GM12864 (cell line): ENCODE measurements at regions not wholly inside any gene's neighbourhood (a gene's known extent, or its start where the extent isn't known, plus 50 kb on each side); places are given as distances from the start of the nearest gene placed in this dataset.
"Not testable (repeated sequence)": the region's sequence is repeated elsewhere in the genome, so short reads cannot be mapped to it uniquely, and the experiment has no call there.

ENCODE experiments used
- DNase-seq: peaks from one replicate; pipeline ENCODE4 v3.0.0-alpha.2; 2011; ENCODE audit warnings: low read depth
- H3K4me3 ChIP-seq: 2 replicates; pipeline ENCODE4 v1.5.1; 2011; ENCODE audit warnings: mild to moderate bottlenecking, low read depth, low read length, control low read depth
- TF ChIP-seq, protein P1 (sequence below): IDR thresholded peaks from 2 replicates; pipeline ENCODE4 v1.5.1; 2011; ENCODE audit warnings: low read depth, mild to moderate bottlenecking, moderate library complexity, low read length, control low read depth, inconsistent platforms; ENCODE audit errors: missing control alignments

DNA sequence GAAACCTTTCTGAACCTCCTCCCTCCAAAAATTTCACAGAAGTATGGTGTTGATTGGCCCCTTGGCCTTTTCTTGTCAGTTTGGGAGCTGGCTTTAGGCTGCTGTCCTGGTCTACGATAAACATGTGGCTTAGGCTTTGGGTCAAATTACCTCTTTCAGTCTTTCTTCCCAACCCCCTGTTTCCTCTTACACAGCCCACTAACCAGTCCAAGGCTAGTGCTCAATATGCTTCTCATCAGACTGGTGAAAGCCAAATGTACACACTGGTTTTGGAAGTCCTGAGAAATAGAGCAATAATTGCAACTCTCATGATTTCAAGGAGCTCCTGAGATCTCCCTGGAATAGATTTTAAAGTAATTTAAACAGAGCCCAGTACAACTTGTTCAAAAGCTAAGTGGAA, 933.7 kb upstream of the GJE1 start:
- H3K4me3 ChIP-seq, result no peak overlapping the region
- TF ChIP-seq, protein P1, sequence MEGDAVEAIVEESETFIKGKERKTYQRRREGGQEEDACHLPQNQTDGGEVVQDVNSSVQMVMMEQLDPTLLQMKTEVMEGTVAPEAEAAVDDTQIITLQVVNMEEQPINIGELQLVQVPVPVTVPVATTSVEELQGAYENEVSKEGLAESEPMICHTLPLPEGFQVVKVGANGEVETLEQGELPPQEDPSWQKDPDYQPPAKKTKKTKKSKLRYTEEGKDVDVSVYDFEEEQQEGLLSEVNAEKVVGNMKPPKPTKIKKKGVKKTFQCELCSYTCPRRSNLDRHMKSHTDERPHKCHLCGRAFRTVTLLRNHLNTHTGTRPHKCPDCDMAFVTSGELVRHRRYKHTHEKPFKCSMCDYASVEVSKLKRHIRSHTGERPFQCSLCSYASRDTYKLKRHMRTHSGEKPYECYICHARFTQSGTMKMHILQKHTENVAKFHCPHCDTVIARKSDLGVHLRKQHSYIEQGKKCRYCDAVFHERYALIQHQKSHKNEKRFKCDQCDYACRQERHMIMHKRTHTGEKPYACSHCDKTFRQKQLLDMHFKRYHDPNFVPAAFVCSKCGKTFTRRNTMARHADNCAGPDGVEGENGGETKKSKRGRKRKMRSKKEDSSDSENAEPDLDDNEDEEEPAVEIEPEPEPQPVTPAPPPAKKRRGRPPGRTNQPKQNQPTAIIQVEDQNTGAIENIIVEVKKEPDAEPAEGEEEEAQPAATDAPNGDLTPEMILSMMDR, result no peak
- DNase-seq, result no peak

DNA sequence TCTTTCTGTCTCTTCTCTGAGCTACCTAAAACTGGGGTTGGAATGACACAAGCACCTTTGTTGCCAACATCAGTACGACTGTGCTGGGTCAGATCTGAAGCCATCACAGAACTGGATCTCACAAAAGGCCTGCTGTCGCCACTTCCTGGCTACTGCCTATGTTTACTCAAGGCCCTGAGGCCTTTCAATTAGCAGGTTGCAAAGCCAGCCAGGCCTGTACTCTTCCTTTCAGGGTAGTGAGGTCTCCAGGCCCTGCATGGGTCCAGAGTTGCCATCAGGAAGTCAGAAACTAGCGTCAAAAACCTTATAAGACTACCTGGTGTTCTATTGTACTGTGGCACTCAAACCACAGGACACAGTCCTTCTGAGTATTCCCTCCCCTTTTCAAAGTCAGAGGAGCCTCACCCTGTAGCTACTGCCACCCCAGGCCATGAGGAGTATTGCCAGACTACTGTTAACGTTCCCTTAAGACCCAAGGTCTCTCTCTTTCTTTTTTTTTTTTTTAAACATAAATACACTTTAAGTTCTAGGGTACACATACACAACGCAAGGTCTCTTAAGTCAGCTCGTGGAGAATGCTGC, 937.4 kb upstream of the GJE1 start:
- DNase-seq, result no peak
- H3K4me3 ChIP-seq, result no peak overlapping the region
- TF ChIP-seq, protein P1, result peak; percentile 14

DNA sequence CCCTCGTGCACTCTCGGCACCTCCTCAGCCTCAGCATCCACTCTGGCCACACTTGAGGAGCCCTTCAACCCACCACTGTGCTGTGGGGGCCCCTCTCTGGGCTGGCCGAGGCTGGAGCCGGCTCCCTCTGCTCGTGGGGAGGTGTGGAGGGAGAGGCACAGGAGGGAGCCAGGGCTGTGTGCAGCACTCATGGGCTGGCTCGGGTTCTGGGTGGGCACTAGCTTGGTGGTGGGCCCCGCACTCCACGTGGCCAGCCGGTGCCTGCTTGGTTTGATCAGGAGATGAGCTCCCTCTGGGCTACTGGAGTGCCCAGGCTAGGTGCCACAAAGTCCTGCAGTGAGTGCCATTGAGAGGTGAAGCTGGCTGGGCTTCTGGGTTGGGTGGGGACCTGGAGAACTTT, 949.4 kb upstream of the GJE1 start:
- no peak overlapping the region for H3K4me3 ChIP-seq
- TF ChIP-seq, protein P1, result no peak
- DNase-seq, result no peak

DNA sequence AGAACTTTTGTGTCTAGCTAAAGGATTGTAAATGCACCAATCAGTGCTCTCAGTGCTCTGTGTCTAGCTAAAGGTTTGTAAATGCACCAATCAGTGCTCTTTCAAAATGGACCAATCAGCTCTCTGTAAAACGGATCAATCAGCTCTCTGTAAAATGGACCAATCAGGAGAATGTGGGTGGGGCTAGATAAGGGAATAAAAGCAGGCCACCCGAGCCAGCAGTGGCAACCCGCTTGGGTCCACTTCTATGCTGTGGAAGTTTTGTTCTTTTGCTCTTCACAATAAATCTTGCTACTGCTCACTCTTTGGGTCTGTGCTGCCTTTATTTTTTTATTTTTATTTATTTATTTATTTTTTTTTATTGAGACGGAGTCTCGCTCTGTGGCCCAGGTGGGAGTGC, 957.3 kb upstream of the GJE1 start:
- H3K4me3 ChIP-seq, DNase-seq: not testable (repeated sequence)

DNA sequence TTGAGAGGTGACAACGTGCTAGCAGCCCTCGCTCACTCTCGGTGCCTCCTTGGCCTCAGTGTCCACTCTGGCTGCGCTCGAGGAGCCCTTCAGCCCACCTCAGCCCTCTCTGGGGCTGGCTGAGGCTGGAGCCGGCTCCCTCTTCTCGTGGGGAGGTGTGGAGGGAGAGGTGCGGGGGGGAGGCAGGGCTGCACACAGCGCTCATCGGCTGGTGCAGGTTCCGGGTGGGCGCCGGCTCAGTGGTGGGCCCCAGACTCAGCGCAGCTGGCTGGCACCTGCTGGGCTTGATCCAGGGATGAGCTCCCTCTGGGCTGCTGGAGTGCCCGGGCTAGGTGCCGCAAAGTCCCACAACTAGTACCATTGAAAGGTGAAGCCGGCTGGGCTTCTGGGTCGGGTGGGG, 957.8 kb upstream of the GJE1 start:
- no peak for DNase-seq
- TF ChIP-seq, protein P1, result no peak
- no peak overlapping the region for H3K4me3 ChIP-seq

DNA sequence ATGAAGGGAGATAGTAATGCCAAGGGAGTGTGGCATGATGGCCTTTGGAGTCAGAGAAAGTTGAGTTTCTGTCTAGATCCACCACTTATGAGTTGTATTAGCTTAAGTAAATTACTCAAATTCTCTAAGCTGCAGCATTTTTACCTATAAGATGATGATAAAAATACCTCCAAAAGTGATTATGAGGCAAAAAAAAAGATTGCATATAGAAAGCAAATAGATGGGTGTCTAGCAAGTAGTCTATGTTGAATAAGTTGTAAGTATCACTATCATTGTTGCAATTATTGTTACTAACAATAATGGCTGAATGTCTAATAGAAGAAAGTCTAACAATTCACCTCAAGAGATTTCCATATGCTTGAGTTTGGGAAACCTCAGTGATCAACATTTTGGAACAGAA, 959.2 kb upstream of the GJE1 start:
- TF ChIP-seq, protein P1, result no peak
- no peak for DNase-seq

DNA sequence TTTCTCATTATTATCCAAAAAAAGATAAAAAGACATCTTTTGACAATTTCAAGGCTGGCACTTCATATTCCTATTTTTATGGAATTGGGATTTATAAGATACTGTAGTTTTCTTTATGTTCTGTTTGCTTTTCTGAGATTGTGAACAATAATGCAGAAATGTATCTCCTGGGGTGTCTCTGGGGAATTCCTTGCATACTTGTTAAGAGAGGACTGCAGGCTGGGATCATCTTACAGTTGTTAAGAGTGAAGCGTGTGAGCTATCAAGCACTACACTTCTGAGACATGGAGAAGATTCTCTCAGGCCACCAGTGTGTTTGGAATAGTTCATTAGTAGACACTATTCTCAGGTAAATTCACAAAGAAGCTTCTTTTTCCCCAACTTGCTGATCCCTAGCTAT, 963.3 kb upstream of the GJE1 start:
- DNase-seq, result no peak
- TF ChIP-seq, protein P1, result no peak
- no peak overlapping the region for H3K4me3 ChIP-seq

More for the DNA sequence above, 959.2 kb upstream of the GJE1 start:
- no peak overlapping the region for H3K4me3 ChIP-seq
